ENCODE measurements at regions not wholly inside any gene's neighbourhood (a gene's known extent, or its start where the extent isn't known, plus 50 kb on each side); places are given as distances from the start of the nearest gene placed in this dataset.

DNA sequence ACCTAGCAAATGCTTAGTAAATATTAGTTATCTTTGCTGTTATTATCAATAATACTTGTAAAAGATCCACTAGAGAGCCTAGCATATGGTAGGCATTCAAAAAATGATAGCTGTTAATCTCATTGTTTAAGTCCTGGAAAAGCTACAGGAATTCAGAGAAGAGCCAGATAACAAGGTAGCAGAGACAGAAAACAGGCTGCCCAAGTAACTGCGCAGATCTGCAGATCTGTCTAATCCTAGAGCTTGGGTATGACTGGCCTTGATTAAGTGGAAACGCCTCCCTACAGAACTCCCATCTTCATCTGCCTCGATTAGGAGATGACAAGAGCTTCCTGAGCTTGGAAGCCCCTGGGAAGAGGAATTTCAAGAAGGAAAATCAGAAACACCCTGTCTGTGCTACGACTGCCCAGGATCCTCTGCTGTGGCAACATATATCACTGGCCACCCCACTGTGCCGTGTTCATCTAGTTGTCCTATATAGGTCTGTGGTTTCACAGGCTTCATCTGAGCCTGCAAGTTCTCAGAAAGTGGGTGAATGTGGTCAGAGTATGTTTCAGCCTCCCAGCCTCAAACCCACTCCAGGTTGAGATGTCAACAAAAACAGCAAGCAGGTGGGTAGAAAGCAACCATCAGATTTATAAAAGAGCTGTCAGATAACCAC, 151.5 kb upstream of the PKDCC start:
- no peaks in the 10 kb centered on the region for H3K9me3 ChIP-seq (ENCODE audit: control insufficient read depth in 1 of 2, low read length in 2 of 2)
- Mint-ChIP-seq H3K36me3 (no peaks in the 10 kb centered on the region), H3K27ac (peak overlapping the region; percentile 69 to 96 (median 91)), H3K4me3 (peak overlapping the region in 7 of 8 donors; percentile 47 to 79 (median 62)), H3K4me1 (peaks cover 10 to 49% (median 36%) of the 10 kb centered on the region in 4 donors), H3K9me3 (no peaks in the 10 kb centered on the region), H3K27me3 (peaks cover 0 to 2% of the 10 kb centered on the region in 2 donors)
- CTCF ChIA-PET (ENCODE audit: partially characterized antibody), result interaction anchor here (1.1 to 4.5 kb wide), 5 partner anchors 11 to 27 kb away, joined by 4 to 24 read pairs (median 6); no protein-coding TSS in a partner anchor
- no peaks in the 10 kb centered on the region for H3K27me3 ChIP-seq (ENCODE audit: insufficient read depth, low read length)
- H3K36me3 ChIP-seq (ENCODE audit: insufficient read depth, low read length), result no peaks in the 10 kb centered on the region
- POLR2A ChIA-PET (ENCODE audit: partially characterized antibody), result interaction anchor here (0.5 to 1.7 kb wide), 5 partner anchors 9 to 283 kb away, joined by 3 to 8 read pairs (median 5); no protein-coding TSS in a partner anchor
- peak; percentile 62 to 76 (median 67) for DNase-seq
- intact Hi-C loops (cut with micrococcal nuclease), result no loop called here
- H3K4me3 ChIP-seq (ENCODE audit: low read length in 2 of 2), result no peak overlapping the region
- H3K4me1 ChIP-seq (ENCODE audit: insufficient read depth, low read length), result peaks cover 43% of the 10 kb centered on the region
- H3K27ac ChIP-seq (ENCODE audit: low read depth, low read length), result no peak overlapping the region

DNA sequence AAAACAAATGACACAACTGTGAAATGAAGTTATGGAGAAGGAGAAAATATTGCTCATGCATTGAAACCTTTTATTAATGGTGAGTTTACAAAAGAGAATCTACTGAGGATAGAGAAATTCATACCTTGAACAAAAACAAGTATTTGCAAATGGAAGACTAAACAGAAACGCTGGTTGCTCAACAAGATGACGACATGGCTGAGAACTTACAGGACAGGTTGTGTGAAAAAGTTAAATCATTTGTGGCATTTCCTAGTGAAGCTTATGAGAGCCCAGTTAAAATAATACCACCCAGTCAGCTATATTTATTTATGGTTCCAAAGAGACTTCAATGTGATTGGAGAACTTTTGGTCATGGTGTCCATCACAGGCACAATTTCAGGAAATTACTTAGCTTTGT, 148.6 kb upstream of the PKDCC start:
- intact Hi-C loops (cut with micrococcal nuclease), result no loop called here
- Mint-ChIP-seq H3K4me3 (no peak overlapping the region), H3K27ac (no peak overlapping the region), H3K27me3 (peaks cover 2 to 5% of the 10 kb centered on the region in 2 donors), H3K36me3 (no peaks in the 10 kb centered on the region), H3K4me1 (peaks cover 10 to 41% (median 30%) of the 10 kb centered on the region in 4 donors), H3K9me3 (no peaks in the 10 kb centered on the region)
- Histone ChIP-seq H3K4me1 (ENCODE audit: insufficient read depth, low read length) (peaks cover 43% of the 10 kb centered on the region), H3K27me3 (ENCODE audit: insufficient read depth, low read length) (no peaks in the 10 kb centered on the region), H3K9me3 (ENCODE audit: control insufficient read depth in 1 of 2, low read length in 2 of 2) (no peaks in the 10 kb centered on the region), H3K27ac (ENCODE audit: low read depth, low read length) (no peak overlapping the region), H3K4me3 (ENCODE audit: low read length in 2 of 2) (no peak overlapping the region), H3K36me3 (ENCODE audit: insufficient read depth, low read length) (no peaks in the 10 kb centered on the region)
- ChIA-PET CTCF (ENCODE audit: partially characterized antibody) (interaction anchor here (4.5 kb wide), 1 partner anchor 30 kb away, joined by 24 read pairs; no protein-coding TSS in a partner anchor), POLR2A (ENCODE audit: partially characterized antibody) (no interaction called here)
- DNase-seq, result no peak

DNA sequence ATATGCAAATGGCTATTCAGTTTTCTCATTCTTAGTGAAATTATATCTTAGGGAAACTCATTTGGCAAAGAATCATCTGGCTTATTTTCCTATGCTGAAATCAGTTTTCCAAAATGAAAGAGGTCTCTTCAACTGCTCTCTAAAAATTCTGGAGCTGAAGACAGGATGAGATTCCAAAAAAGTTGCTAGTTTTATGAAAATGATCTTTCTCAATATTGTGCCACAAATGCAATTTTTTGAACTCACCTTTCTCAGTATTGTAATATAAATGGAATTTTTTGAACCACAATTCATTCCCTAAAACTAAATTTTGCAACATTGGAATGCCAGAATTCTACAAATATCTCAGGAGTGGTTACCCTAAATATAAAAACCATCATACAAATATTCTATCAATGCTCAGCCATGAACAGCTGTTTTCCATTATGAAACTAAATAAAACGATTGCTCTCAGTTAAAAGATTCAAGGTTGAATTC, 147.7 kb upstream of the PKDCC start:
- Histone ChIP-seq H3K9me3 (ENCODE audit: control insufficient read depth in 1 of 2, low read length in 2 of 2) (no peaks in the 10 kb centered on the region), H3K27ac (ENCODE audit: low read depth, low read length) (no peak overlapping the region), H3K4me3 (ENCODE audit: low read length in 2 of 2) (no peak overlapping the region), H3K4me1 (ENCODE audit: insufficient read depth, low read length) (peaks cover 34% of the 10 kb centered on the region), H3K36me3 (ENCODE audit: insufficient read depth, low read length) (no peaks in the 10 kb centered on the region), H3K27me3 (ENCODE audit: insufficient read depth, low read length) (no peaks in the 10 kb centered on the region)
- H3K27me3 Mint-ChIP-seq, result peaks cover 2 to 5% of the 10 kb centered on the region in 2 donors
- peaks cover 10 to 31% (median 25%) of the 10 kb centered on the region in 4 donors for H3K4me1 Mint-ChIP-seq
- ChIA-PET CTCF (ENCODE audit: partially characterized antibody) (interaction anchor here (4.5 kb wide), 1 partner anchor 31 kb away, joined by 24 read pairs; no protein-coding TSS in a partner anchor), POLR2A (ENCODE audit: partially characterized antibody) (no interaction called here)
- H3K27ac Mint-ChIP-seq, result no peak overlapping the region
- no peak overlapping the region for H3K4me3 Mint-ChIP-seq
- intact Hi-C loops (cut with micrococcal nuclease), result no loop called here
- no peak for DNase-seq
- no peaks in the 10 kb centered on the region for H3K36me3 Mint-ChIP-seq
- H3K9me3 Mint-ChIP-seq, result no peaks in the 10 kb centered on the region

DNA sequence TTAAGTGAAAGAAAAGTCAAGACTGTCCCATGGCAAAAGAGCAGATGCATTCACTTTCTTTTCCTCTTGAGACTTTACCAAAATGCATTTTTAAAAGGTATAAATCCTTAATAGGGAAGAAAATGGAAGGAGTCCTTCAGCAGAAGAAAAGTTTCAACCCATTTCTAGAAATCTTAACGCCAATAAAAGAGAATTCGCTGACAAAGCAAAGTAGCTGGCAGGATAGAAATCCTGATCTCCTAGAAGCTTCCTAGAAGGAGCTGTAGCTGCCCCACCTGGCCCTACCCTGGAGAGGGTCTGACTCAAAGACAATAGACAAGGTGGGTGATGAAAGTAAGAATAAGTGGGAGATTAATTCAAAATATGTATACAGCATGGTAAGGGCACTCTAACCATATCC, 144.9 kb upstream of the PKDCC start:
- Mint-ChIP-seq H3K9me3 (no peaks in the 10 kb centered on the region), H3K27ac (no peak overlapping the region), H3K4me1 (peaks cover 3 to 4% (median 3%) of the 10 kb centered on the region in 4 donors), H3K36me3 (no peaks in the 10 kb centered on the region), H3K27me3 (peaks cover 6 to 13% of the 10 kb centered on the region in 2 donors), H3K4me3 (no peak overlapping the region)
- H3K4me1 ChIP-seq (ENCODE audit: insufficient read depth, low read length), result peaks cover 7% of the 10 kb centered on the region
- no peak overlapping the region for H3K27ac ChIP-seq (ENCODE audit: low read depth, low read length)
- CTCF ChIA-PET (ENCODE audit: partially characterized antibody), result no interaction called here
- no peaks in the 10 kb centered on the region for H3K36me3 ChIP-seq (ENCODE audit: insufficient read depth, low read length)
- no peak for DNase-seq
- H3K4me3 ChIP-seq (ENCODE audit: low read length in 2 of 2), result no peak overlapping the region
- peaks cover 3% of the 10 kb centered on the region for H3K27me3 ChIP-seq (ENCODE audit: insufficient read depth, low read length)
- intact Hi-C loops (cut with micrococcal nuclease), result no loop called here
- H3K9me3 ChIP-seq (ENCODE audit: control insufficient read depth in 1 of 2, low read length in 2 of 2), result no peaks in the 10 kb centered on the region
- POLR2A ChIA-PET (ENCODE audit: partially characterized antibody), result no interaction called here

DNA sequence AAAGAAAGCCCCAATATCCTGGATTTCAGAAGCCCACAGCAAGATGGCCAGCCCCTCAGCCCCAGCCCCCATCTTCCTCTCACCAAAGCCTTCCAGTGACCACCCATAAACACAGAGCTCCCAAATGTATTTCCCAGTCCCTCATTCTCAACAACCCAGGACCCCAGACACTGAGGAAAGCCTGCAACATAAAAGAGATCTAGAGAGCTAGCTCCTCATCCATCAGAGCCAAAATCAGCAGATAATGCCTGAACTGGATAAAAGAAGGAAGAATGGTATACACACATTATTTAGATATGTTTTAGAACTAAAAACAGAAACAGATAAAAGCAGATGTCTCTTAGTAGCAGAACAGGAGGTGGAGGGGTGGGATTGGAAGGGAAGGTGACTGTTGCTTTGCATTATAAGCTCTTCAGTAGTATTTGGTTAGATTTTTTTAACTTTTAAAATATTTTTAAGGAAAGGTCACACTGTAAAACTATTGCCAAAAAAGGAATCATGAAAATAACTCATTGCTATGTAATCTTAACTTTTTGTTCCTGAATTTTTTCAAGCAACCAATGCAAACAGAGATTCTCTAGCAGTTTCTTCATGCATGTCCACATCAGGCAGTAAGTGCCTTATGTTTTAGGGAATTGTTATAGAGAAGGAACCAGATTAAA, 144.2 kb upstream of the PKDCC start:
- intact Hi-C loops (cut with micrococcal nuclease), result no loop called here
- no peak overlapping the region for H3K27ac Mint-ChIP-seq
- DNase-seq, result no peak
- CTCF ChIA-PET (ENCODE audit: partially characterized antibody), result no interaction called here
- peaks cover 12 to 13% of the 10 kb centered on the region in 2 donors for H3K27me3 Mint-ChIP-seq
- no peak overlapping the region for H3K27ac ChIP-seq (ENCODE audit: low read depth, low read length)
- POLR2A ChIA-PET (ENCODE audit: partially characterized antibody), result no interaction called here
- no peaks in the 10 kb centered on the region for H3K4me1 ChIP-seq (ENCODE audit: insufficient read depth, low read length)
- H3K4me1 Mint-ChIP-seq, result peaks cover 0 to 4% (median 0%) of the 10 kb centered on the region in 4 donors
- H3K4me3 ChIP-seq (ENCODE audit: low read length in 2 of 2), result no peak overlapping the region
- no peaks in the 10 kb centered on the region for H3K36me3 Mint-ChIP-seq
- H3K9me3 ChIP-seq (ENCODE audit: control insufficient read depth in 1 of 2, low read length in 2 of 2), result no peaks in the 10 kb centered on the region
- peaks cover 3% of the 10 kb centered on the region for H3K27me3 ChIP-seq (ENCODE audit: insufficient read depth, low read length)
- H3K36me3 ChIP-seq (ENCODE audit: insufficient read depth, low read length), result no peaks in the 10 kb centered on the region
- no peak overlapping the region for H3K4me3 Mint-ChIP-seq
- H3K9me3 Mint-ChIP-seq, result no peaks in the 10 kb centered on the region

DNA sequence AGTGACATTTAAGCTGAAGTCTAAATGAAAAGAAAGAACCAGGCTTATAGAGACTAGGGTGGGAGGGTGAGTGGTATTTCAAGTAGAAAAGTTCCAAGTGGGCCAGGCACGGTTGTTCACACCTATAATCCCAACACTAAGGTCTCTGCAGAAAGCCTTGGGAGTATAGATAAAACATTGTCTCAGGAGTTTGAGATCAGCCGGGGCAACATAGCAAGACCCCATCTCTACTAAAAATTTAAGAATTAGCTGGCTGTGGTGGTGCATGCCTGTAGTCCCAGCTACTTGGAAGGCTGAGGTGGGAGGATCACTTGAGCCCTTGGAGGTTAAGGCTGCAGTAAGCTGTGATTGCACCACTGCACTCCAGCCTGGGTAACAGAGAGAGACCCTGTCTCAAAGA, 143.4 kb upstream of the PKDCC start:
- H3K9me3 ChIP-seq (ENCODE audit: control insufficient read depth in 1 of 2, low read length in 2 of 2), result no peaks in the 10 kb centered on the region
- no peak overlapping the region for H3K4me3 Mint-ChIP-seq
- ChIA-PET CTCF (ENCODE audit: partially characterized antibody) (no interaction called here), POLR2A (ENCODE audit: partially characterized antibody) (no interaction called here)
- H3K4me1 ChIP-seq (ENCODE audit: insufficient read depth, low read length), result no peaks in the 10 kb centered on the region
- H3K27ac Mint-ChIP-seq, result no peak overlapping the region
- intact Hi-C loops (cut with micrococcal nuclease), result no loop called here
- peaks cover 12 to 13% of the 10 kb centered on the region in 2 donors for H3K27me3 Mint-ChIP-seq
- no peaks in the 10 kb centered on the region for H3K9me3 Mint-ChIP-seq
- no peak overlapping the region for H3K4me3 ChIP-seq (ENCODE audit: low read length in 2 of 2)
- no peak for DNase-seq
- H3K27ac ChIP-seq (ENCODE audit: low read depth, low read length), result no peak overlapping the region
- H3K27me3 ChIP-seq (ENCODE audit: insufficient read depth, low read length), result peaks cover 3% of the 10 kb centered on the region
- H3K36me3 Mint-ChIP-seq, result no peaks in the 10 kb centered on the region
- H3K36me3 ChIP-seq (ENCODE audit: insufficient read depth, low read length), result no peaks in the 10 kb centered on the region
- H3K4me1 Mint-ChIP-seq, result peaks cover 0 to 2% (median 0%) of the 10 kb centered on the region in 4 donors

DNA sequence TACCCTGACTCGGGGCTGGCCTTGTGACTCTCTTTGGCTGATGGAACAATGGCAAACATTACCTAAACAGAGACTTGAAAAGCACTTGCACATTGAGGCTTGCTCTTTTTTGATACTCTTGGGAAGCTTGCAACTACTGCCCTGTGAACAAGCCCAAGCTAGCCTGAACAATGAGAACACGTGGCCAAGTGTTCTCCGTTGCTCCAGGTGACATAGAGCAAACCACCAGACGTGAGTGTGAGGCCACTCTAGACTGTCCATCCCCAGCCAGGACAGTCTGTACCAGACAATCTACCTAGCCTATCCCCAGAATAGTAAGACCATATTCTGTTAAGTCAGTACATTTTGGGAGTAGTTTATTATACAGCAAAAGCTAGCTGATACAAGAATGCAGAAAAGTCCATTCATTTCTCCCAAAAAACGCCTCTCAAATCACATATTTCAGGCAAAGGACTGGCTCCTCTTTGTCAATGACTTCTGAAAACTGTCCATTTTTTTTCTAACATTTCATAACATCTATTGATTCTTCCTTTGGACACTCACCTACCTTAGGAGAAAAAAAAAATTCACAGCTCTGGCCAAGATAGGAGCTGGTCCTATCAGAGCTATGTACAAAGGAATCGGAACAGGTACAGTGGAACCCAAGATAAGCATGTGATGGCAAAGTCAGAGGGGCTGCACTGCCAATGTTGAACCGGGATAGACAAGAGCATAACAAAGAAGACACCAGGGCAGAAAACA, 142.1 kb upstream of the PKDCC start:
- ChIA-PET CTCF (ENCODE audit: partially characterized antibody) (interaction anchor here (0.7 kb wide), 1 partner anchor 21 kb away, joined by 3 read pairs; no protein-coding TSS in a partner anchor), POLR2A (ENCODE audit: partially characterized antibody) (no interaction called here)
- Histone ChIP-seq H3K27ac (ENCODE audit: low read depth, low read length) (no peak overlapping the region), H3K4me1 (ENCODE audit: insufficient read depth, low read length) (no peaks in the 10 kb centered on the region), H3K4me3 (ENCODE audit: low read length in 2 of 2) (no peak overlapping the region), H3K36me3 (ENCODE audit: insufficient read depth, low read length) (no peaks in the 10 kb centered on the region), H3K9me3 (ENCODE audit: control insufficient read depth in 1 of 2, low read length in 2 of 2) (no peaks in the 10 kb centered on the region), H3K27me3 (ENCODE audit: insufficient read depth, low read length) (peaks cover 3% of the 10 kb centered on the region)
- no peaks in the 10 kb centered on the region for H3K9me3 Mint-ChIP-seq
- no peak overlapping the region for H3K27ac Mint-ChIP-seq
- peaks cover 12 to 13% of the 10 kb centered on the region in 2 donors for H3K27me3 Mint-ChIP-seq
- peaks cover 0 to 2% (median 0%) of the 10 kb centered on the region in 4 donors for H3K4me1 Mint-ChIP-seq
- no peak for DNase-seq
- H3K36me3 Mint-ChIP-seq, result no peaks in the 10 kb centered on the region
- H3K4me3 Mint-ChIP-seq, result no peak overlapping the region
- intact Hi-C loops (cut with micrococcal nuclease), result no loop called here

Data from CD4-positive, alpha-beta memory T cell (primary cell).